Mesothelial cell of epicardium (in vitro differentiated cells): ENCODE measurements at regions not wholly inside any gene's neighbourhood (a gene's known extent, or its start where the extent isn't known, plus 50 kb on each side); places are given as distances from the start of the nearest gene placed in this dataset.

ENCODE experiments used
- DNase-seq, 2 experiments: peaks; one replicate each; pipeline ENCODE4 v3.0.0; 2021; ENCODE audit warnings: low spot score in 2 of 2; ENCODE audit not compliant: unreplicated experiment in 2 of 2
- H3K27ac Mint-ChIP-seq: 2 replicates; pipeline ENCODE4 v1.8.0; 2021; ENCODE audit warnings: mixed read lengths
- H3K27me3 Mint-ChIP-seq: 2 replicates; pipeline ENCODE4 v1.8.0; 2021; ENCODE audit warnings: low read depth, mixed read lengths
- H3K36me3 Mint-ChIP-seq: 2 replicates; pipeline ENCODE4 v1.8.0; 2021; ENCODE audit warnings: mixed read lengths
- H3K4me1 Mint-ChIP-seq: 2 replicates; pipeline ENCODE4 v1.8.0; 2021; ENCODE audit warnings: mixed read lengths
- H3K4me3 Mint-ChIP-seq: 2 replicates; pipeline ENCODE4 v1.8.0; 2021; ENCODE audit warnings: mild to moderate bottlenecking, moderate library complexity, mixed read lengths
- H3K9me3 Mint-ChIP-seq: 2 replicates; pipeline ENCODE4 v1.8.0; 2021; ENCODE audit warnings: mixed read lengths
- CTCF ChIP-seq: fragments of 200-600 bp; sonication (generic); IDR thresholded peaks from one replicate; pipeline ENCODE4 v1.5.0; 2021; ENCODE audit warnings: antibody characterized with exemption; ENCODE audit not compliant: unreplicated experiment

- TF ChIP-seq CTCF, result no peak
- no peak overlapping the region for H3K4me3 Mint-ChIP-seq
- H3K9me3 Mint-ChIP-seq, result peaks cover 8% of the 10 kb centered on the region
- H3K4me1 Mint-ChIP-seq, result no peaks in the 10 kb centered on the region
- peaks cover 27% of the 10 kb centered on the region for H3K27me3 Mint-ChIP-seq
- H3K36me3 Mint-ChIP-seq, result no peaks in the 10 kb centered on the region
- no peak overlapping the region for H3K27ac Mint-ChIP-seq
- no peak for DNase-seq
Observed at GRCh38 chr15:93809516-93809915, 421.8 kb upstream of the MCTP2 start.

GRCh38 chr15:93803421-93804152, 427.8 kb upstream of the MCTP2 start:
- H3K9me3 Mint-ChIP-seq, result no peaks in the 10 kb centered on the region
- peaks cover 10% of the 10 kb centered on the region for H3K27me3 Mint-ChIP-seq
- peaks cover 5% of the 10 kb centered on the region for H3K4me1 Mint-ChIP-seq
- H3K27ac Mint-ChIP-seq, result no peak overlapping the region
- H3K36me3 Mint-ChIP-seq, result no peaks in the 10 kb centered on the region
- no peak for TF ChIP-seq CTCF
- H3K4me3 Mint-ChIP-seq, result no peak overlapping the region
- DNase-seq, result no peak

GRCh38 chr15:93801206-93801605, 430.2 kb upstream of the MCTP2 start:
- no peak for TF ChIP-seq CTCF
- peaks cover 8% of the 10 kb centered on the region for H3K27me3 Mint-ChIP-seq
- no peaks in the 10 kb centered on the region for H3K36me3 Mint-ChIP-seq
- H3K9me3 Mint-ChIP-seq, result no peaks in the 10 kb centered on the region
- no peak overlapping the region for H3K27ac Mint-ChIP-seq
- no peak for DNase-seq
- H3K4me1 Mint-ChIP-seq, result peaks cover 5% of the 10 kb centered on the region
- no peak overlapping the region for H3K4me3 Mint-ChIP-seq

GRCh38 chr15:93800805-93801204, 430.6 kb upstream of the MCTP2 start:
- Mint-ChIP-seq H3K27ac (no peak overlapping the region), H3K27me3 (peaks cover 6% of the 10 kb centered on the region), H3K4me3 (no peak overlapping the region), H3K4me1 (peaks cover 5% of the 10 kb centered on the region), H3K36me3 (no peaks in the 10 kb centered on the region), H3K9me3 (no peaks in the 10 kb centered on the region)
- DNase-seq, result no peak
- TF ChIP-seq CTCF, result no peak

GRCh38 chr15:93789441-93789840, 441.9 kb upstream of the MCTP2 start:
- no peak for DNase-seq
- H3K27ac Mint-ChIP-seq, result no peak overlapping the region
- H3K4me1 Mint-ChIP-seq, result no peaks in the 10 kb centered on the region
- H3K27me3 Mint-ChIP-seq, result peaks cover 10% of the 10 kb centered on the region
- peaks cover 10% of the 10 kb centered on the region for H3K9me3 Mint-ChIP-seq
- no peak for TF ChIP-seq CTCF
- no peak overlapping the region for H3K4me3 Mint-ChIP-seq
- no peaks in the 10 kb centered on the region for H3K36me3 Mint-ChIP-seq
